ENCODE measurements at regions not wholly inside any gene's neighbourhood (a gene's known extent, or its start where the extent isn't known, plus 50 kb on each side); places are given as distances from the start of the nearest gene placed in this dataset.

DNA sequence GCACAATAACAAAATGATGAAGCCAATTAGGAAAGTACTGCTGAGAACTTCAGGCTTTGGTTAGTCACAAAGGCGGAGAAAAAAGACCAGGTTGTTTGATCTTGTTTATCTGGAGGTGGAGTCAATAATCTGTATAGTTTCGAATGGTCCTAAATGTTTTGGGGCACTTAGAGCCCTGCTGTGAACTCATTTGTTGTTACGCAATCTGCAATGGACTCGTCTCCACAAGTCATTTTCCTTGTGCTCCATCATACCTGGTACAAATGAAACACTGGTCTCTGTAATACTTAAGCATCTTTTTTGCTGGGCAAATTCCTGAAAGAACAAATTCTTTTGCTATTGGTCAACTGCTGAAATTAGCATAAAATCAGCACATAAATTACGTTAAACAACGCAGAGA is 430.5 kb downstream of the GATA3 start:
- intact Hi-C loops (cut with micrococcal nuclease; ENCODE audit: unreplicated experiment) (no loop called here), in situ Hi-C loops (cut with MboI) (no loop called here)
- no peaks in the 10 kb centered on the region for H4K20me1 ChIP-seq (ENCODE audit: control insufficient read depth, insufficient read depth)
- no peaks in the 10 kb centered on the region for H3K27me3 ChIP-seq (replicated peaks in 1 of 2; ENCODE audit: control insufficient read depth in 2 of 2, insufficient read depth in 2 of 2, low read length in 1 of 2)
- ATAC-seq, result no peak
- no peak overlapping the region for H3K9ac ChIP-seq (ENCODE audit: control insufficient read depth, insufficient read depth, low read length)
- ChIA-PET CTCF (no interaction called here), POLR2A (no interaction called here), RAD21 (ENCODE audit: unreplicated experiment) (no interaction called here), SMC1A (ENCODE audit: uncharacterized antibody, unreplicated experiment) (no interaction called here)
- H3K4me1 ChIP-seq (ENCODE audit: control insufficient read depth, insufficient read depth, low read length), result no peaks in the 10 kb centered on the region
- no peak for FAIRE-seq
- H3K27ac ChIP-seq (ENCODE audit: control insufficient read depth, insufficient read depth), result no peak overlapping the region
- H3K36me3 ChIP-seq (ENCODE audit: control insufficient read depth in 2 of 2, insufficient read depth in 2 of 2, low read length in 1 of 2), result no peaks in the 10 kb centered on the region
- no TSS peak for BruUV-seq (replicated peaks)
- no peak overlapping the region for H2AFZ ChIP-seq (ENCODE audit: control insufficient read depth, low read depth, low read length)
- H3K79me2 ChIP-seq (ENCODE audit: control insufficient read depth, insufficient read depth, low read length), result no peaks in the 10 kb centered on the region
- no peaks in the 10 kb centered on the region for H3K9me3 ChIP-seq (replicated peaks; ENCODE audit: control insufficient read depth, insufficient read depth, low read length)
- H3K4me2 ChIP-seq (ENCODE audit: control insufficient read depth, insufficient read depth), result no peak overlapping the region
- no peak overlapping the region for H3K4me3 ChIP-seq
- DNase-seq (ENCODE audit: low read depth, low spot score), result no peak
- WGBS (ENCODE audit: insufficient coverage, insufficient replicate concordance, low lambda C conversion rate, missing lambda C conversion rate), result 47% methylated on average over 6 of the region's 6 CpGs
- TF ChIP-seq KDM1A (IDR thresholded peaks at IDR 0.05; ENCODE audit: borderline replicate concordance), result no peak
- TF ChIP-seq CBX3 (IDR thresholded peaks at IDR 0.05; ENCODE audit: borderline replicate concordance, low read depth), result no peak
- no peak for TF ChIP-seq SMAD5 (IDR thresholded peaks at IDR 0.05; ENCODE audit: low read depth)
- no peak for TF ChIP-seq ETV6 (conservative IDR thresholded peaks at IDR 0.05 in 1 of 2, IDR thresholded peaks at IDR 0.05 in 1 of 2; ENCODE audit: borderline replicate concordance in 1 of 2, low read depth in 1 of 2)
- TF ChIP-seq IKZF2 (IDR thresholded peaks at IDR 0.05), result no peak
- TF ChIP-seq, protein P1, sequence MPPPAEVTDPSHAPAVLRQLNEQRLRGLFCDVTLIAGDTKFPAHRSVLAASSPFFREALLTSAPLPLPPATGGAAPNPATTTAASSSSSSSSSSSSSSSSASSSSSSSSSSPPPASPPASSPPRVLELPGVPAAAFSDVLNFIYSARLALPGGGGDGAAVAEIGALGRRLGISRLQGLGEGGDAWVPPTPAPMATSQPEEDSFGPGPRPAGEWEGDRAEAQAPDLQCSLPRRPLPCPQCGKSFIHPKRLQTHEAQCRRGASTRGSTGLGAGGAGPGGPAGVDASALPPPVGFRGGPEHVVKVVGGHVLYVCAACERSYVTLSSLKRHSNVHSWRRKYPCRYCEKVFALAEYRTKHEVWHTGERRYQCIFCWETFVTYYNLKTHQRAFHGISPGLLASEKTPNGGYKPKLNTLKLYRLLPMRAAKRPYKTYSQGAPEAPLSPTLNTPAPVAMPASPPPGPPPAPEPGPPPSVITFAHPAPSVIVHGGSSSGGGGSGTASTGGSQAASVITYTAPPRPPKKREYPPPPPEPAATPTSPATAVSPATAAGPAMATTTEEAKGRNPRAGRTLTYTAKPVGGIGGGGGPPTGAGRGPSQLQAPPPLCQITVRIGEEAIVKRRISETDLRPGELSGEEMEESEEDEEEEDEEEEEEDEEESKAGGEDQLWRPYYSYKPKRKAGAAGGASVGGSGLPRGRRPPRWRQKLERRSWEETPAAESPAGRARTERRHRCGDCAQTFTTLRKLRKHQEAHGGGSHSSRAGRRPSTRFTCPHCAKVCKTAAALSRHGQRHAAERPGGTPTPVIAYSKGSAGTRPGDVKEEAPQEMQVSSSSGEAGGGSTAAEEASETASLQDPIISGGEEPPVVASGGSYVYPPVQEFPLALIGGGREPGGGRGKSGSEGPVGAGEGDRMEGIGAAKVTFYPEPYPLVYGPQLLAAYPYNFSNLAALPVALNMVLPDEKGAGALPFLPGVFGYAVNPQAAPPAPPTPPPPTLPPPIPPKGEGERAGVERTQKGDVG (CRISPR knock-in tag; IDR thresholded peaks at IDR 0.05), result no peak
- TF ChIP-seq ZNF687 (IDR thresholded peaks at IDR 0.05), result no peak
- TF ChIP-seq CREB1 (IDR thresholded peaks at IDR 0.05; ENCODE audit: low read depth), result no peak
- TF ChIP-seq YY1 (IDR thresholded peaks at IDR 0.05; ENCODE audit: low read depth, low read length), result no peak
- no peak for TF ChIP-seq CREM (IDR thresholded peaks at IDR 0.05; ENCODE audit: low read depth)
- TF ChIP-seq TCF7 (IDR thresholded peaks at IDR 0.05; ENCODE audit: borderline replicate concordance), result no peak
- TF ChIP-seq, protein P2, sequence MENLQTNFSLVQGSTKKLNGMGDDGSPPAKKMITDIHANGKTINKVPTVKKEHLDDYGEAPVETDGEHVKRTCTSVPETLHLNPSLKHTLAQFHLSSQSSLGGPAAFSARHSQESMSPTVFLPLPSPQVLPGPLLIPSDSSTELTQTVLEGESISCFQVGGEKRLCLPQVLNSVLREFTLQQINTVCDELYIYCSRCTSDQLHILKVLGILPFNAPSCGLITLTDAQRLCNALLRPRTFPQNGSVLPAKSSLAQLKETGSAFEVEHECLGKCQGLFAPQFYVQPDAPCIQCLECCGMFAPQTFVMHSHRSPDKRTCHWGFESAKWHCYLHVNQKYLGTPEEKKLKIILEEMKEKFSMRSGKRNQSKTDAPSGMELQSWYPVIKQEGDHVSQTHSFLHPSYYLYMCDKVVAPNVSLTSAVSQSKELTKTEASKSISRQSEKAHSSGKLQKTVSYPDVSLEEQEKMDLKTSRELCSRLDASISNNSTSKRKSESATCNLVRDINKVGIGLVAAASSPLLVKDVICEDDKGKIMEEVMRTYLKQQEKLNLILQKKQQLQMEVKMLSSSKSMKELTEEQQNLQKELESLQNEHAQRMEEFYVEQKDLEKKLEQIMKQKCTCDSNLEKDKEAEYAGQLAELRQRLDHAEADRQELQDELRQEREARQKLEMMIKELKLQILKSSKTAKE (IDR thresholded peaks at IDR 0.05; ENCODE audit: low read depth, poor library complexity, severe bottlenecking), result no peak
- TF ChIP-seq, protein P3, sequence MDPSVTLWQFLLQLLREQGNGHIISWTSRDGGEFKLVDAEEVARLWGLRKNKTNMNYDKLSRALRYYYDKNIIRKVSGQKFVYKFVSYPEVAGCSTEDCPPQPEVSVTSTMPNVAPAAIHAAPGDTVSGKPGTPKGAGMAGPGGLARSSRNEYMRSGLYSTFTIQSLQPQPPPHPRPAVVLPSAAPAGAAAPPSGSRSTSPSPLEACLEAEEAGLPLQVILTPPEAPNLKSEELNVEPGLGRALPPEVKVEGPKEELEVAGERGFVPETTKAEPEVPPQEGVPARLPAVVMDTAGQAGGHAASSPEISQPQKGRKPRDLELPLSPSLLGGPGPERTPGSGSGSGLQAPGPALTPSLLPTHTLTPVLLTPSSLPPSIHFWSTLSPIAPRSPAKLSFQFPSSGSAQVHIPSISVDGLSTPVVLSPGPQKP (IDR thresholded peaks at IDR 0.05; ENCODE audit: low read depth, low read length), result no peak
- TF ChIP-seq FOXK2 (IDR thresholded peaks at IDR 0.05), result no peak
- no peak for TF ChIP-seq EZH2 (IDR thresholded peaks at IDR 0.05; ENCODE audit: borderline replicate concordance, control insufficient read depth, low read depth, low read length)
- TF ChIP-seq GATAD2B (conservative IDR thresholded peaks at IDR 0.05; ENCODE audit: low read depth), result no peak
